ENCODE measurements at regions not wholly inside any gene's neighbourhood (a gene's known extent, or its start where the extent isn't known, plus 50 kb on each side); places are given as distances from the start of the nearest gene placed in this dataset.
"Not testable (repeated sequence)": the region's sequence is repeated elsewhere in the genome, so short reads cannot be mapped to it uniquely, and the experiment has no call there.

GRCh38 chr1:163477276-163477830 is 155.6 kb downstream of the NUF2 start:
- no peak for DNase-seq

GRCh38 chr1:163498391-163499330 is 176.9 kb downstream of the NUF2 start:
- not testable (repeated sequence) for DNase-seq

GRCh38 chr1:163504331-163504978 is 182.7 kb downstream of the NUF2 start:
- DNase-seq = no peak

GRCh38 chr1:163509114-163509513 is 187.4 kb downstream of the NUF2 start:
- DNase-seq = no peak

- DNase-seq = no peak
These were observed 190.7 kb downstream of the NUF2 start for GRCh38 chr1:163512349-163512989.

- DNase-seq = no peak
These were observed 201.7 kb downstream of the NUF2 start for GRCh38 chr1:163523375-163524029.

- no peak for DNase-seq
These were observed 207.1 kb downstream of the NUF2 start for GRCh38 chr1:163528710-163529348.

GRCh38 chr1:163531345-163531744 is 209.6 kb downstream of the NUF2 start:
- DNase-seq = no peak

GRCh38 chr1:163535401-163535800 is 213.6 kb downstream of the NUF2 start:
- no peak for DNase-seq

- DNase-seq = no peak
These were observed 214.1 kb downstream of the NUF2 start for GRCh38 chr1:163535807-163536206.

- no peak for DNase-seq
These were observed 216.1 kb downstream of the NUF2 start for GRCh38 chr1:163537809-163538208.

GRCh38 chr1:163538667-163539066 is 216.9 kb downstream of the NUF2 start:
- DNase-seq = no peak

GRCh38 chr1:163540727-163541126 is 219.0 kb downstream of the NUF2 start:
- no peak for DNase-seq

GRCh38 chr1:163544441-163544840 is 222.7 kb downstream of the NUF2 start:
- DNase-seq = no peak

- no peak for DNase-seq
These were observed 236.4 kb downstream of the NUF2 start for GRCh38 chr1:163558162-163558561.

GRCh38 chr1:163561580-163562295 is 240.0 kb downstream of the NUF2 start:
- DNase-seq = no peak

GRCh38 chr1:163562355-163562754 is 240.6 kb downstream of the NUF2 start:
- DNase-seq = no peak

GRCh38 chr1:163565166-163565565 is 243.4 kb downstream of the NUF2 start:
- DNase-seq = no peak

- DNase-seq = no peak
These were observed 248.3 kb downstream of the NUF2 start for GRCh38 chr1:163570071-163570470.

GRCh38 chr1:163571950-163572349 is 250.2 kb downstream of the NUF2 start:
- no peak for DNase-seq

- DNase-seq = no peak
These were observed 252.4 kb downstream of the NUF2 start for GRCh38 chr1:163574119-163574518.

GRCh38 chr1:163580926-163581325 is 259.2 kb downstream of the NUF2 start:
- DNase-seq = no peak

All from CD4-positive, alpha-beta T cell treated with Interleukin-17A for 4 hours (primary cell).